HepG2 (cell line): ENCODE measurements at regions not wholly inside any gene's neighbourhood (a gene's known extent, or its start where the extent isn't known, plus 50 kb on each side); places are given as distances from the start of the nearest gene placed in this dataset.
A peak's percentile ranks its signal among the peaks of the same experiment; 100 is the strongest.

ENCODE experiments used
- ATAC-seq: fragments of 200-7000 bp; cut with Tn5 transposase; 3 replicates; pipeline ENCODE4 v1.9.1; 2020; ENCODE audit warnings: mild to moderate bottlenecking, moderate library complexity
- BruUV-seq: library from RNA; stranded (reverse); fragments of 400-500 nt; replicated peaks from 2 replicates; lab custom pipeline; 2021; lab: Mats Ljungman, UMichigan
- CTCF ChIA-PET: fragments of 300-600 bp; formaldehyde crosslinking; extraction: SDS; loops from one replicate; lab custom pipeline; 2021; ENCODE audit warnings: low total read pairs, inconsistent platforms, low intra/inter-chr PET ratio; lab: Yijun Ruan, JAX
- POLR2A ChIA-PET: fragments of 350-600 bp; sonication (Branson Sonifier 250); formaldehyde crosslinking; loops from one replicate; lab custom pipeline; 2020; ENCODE audit warnings: antibody characterized with exemption, inconsistent platforms; lab: Yijun Ruan, JAX
- DNase-seq: peaks from one replicate; pipeline ENCODE4 v3.0.0-alpha.2; 2015; ENCODE audit warnings: low spot score
- FAIRE-seq: peaks from 3 replicates; lab custom pipeline; 2011; peaks lifted over from hg19 to GRCh38; lab: Jason Lieb, UNC
- H2AFZ ChIP-seq: one replicate; pipeline ENCODE4 v1.6.1; 2011; ENCODE audit warnings: low read length, inconsistent platforms
- H3K27ac ChIP-seq: fragments of 300-600 bp; 3 replicates; pipeline ENCODE4 v1.8.0; 2011; ENCODE audit warnings: mixed run types, mild to moderate bottlenecking, mixed read lengths, low read length, inconsistent platforms; ENCODE audit not compliant: insufficient read depth; ENCODE audit errors: extremely low read length
- H3K27me3 ChIP-seq, 2 experiments: fragments of 200-600 bp in 1 of 2; 2 replicates in 1 of 2; 3 replicates in 1 of 2; pipeline versions ENCODE4 v1.6.0 to v1.8.0; 2011; ENCODE audit warnings: low read length in 2 of 2, mild to moderate bottlenecking in 2 of 2, moderate library complexity in 2 of 2, inconsistent platforms in 1 of 2; ENCODE audit not compliant: insufficient read depth in 2 of 2, control insufficient read depth in 1 of 2
- H3K36me3 ChIP-seq, 2 experiments: fragments of 200-600 bp in 1 of 2; replicated peaks in 1 of 2; 2 replicates in 1 of 2; 3 replicates in 1 of 2; pipeline versions ENCODE4 v1.5.1 to v1.8.0; 2011; ENCODE audit warnings: low read length in 2 of 2, inconsistent platforms in 1 of 2; ENCODE audit not compliant: insufficient read depth in 2 of 2, control insufficient read depth in 1 of 2
- H3K4me1 ChIP-seq: 2 replicates; pipeline ENCODE4 v1.5.1; 2012; ENCODE audit warnings: low read length, inconsistent platforms; ENCODE audit not compliant: insufficient read depth
- H3K4me2 ChIP-seq: 2 replicates; pipeline ENCODE4 v1.6.0; 2011; ENCODE audit warnings: low read depth, low read length, inconsistent platforms
- H3K4me3 ChIP-seq, 3 experiments: fragments of 200-600 bp in 1 of 3; sonication (generic), shearing (Covaris generic) in 1 of 3; replicated peaks in 1 of 3; 2 replicates each; pipeline ENCODE4 v1.5.1; 2011 to 2016; ENCODE audit warnings: low read length in 3 of 3, inconsistent platforms in 2 of 3, low read depth in 2 of 3, mild to moderate bottlenecking in 2 of 3, control low read depth in 1 of 3, mixed read lengths in 1 of 3; ENCODE audit not compliant: insufficient read depth in 1 of 3
- H3K79me2 ChIP-seq: one replicate; pipeline ENCODE4 v1.6.1; 2011; ENCODE audit warnings: low read length, inconsistent platforms; ENCODE audit not compliant: insufficient read depth
- H3K9ac ChIP-seq: 2 replicates; pipeline ENCODE4 v1.6.0; 2011; ENCODE audit warnings: mild to moderate bottlenecking, low read depth, low read length, inconsistent platforms; ENCODE audit not compliant: insufficient read depth
- H3K9me3 ChIP-seq: 2 replicates; pipeline ENCODE4 v1.5.1; 2012; ENCODE audit warnings: mild to moderate bottlenecking, low read length
- H4K20me1 ChIP-seq: 2 replicates; pipeline ENCODE4 v1.6.0; 2011; ENCODE audit warnings: inconsistent platforms, mild to moderate bottlenecking, low read length, moderate library complexity; ENCODE audit not compliant: insufficient read depth
- HDAC1 ChIP-seq: sonication (generic); formaldehyde crosslinking; IDR thresholded peaks from 2 replicates; pipeline ENCODE4 v1.5.1; 2020; ENCODE audit warnings: mild to moderate bottlenecking, missing genetic modification reagents
- JUND ChIP-seq: sonication (generic); formaldehyde crosslinking; IDR thresholded peaks from 2 replicates; pipeline ENCODE4 v1.8.0; 2022; ENCODE audit warnings: mild to moderate bottlenecking, missing genetic modification reagents
- MAFF ChIP-seq: IDR thresholded peaks from 2 replicates; pipeline ENCODE4 v1.6.1; 2011; ENCODE audit warnings: low read depth, low read length, improper control_type of control experiment
- MAFK ChIP-seq, 2 experiments: IDR thresholded peaks in 1 of 2; conservative IDR thresholded peaks in 1 of 2; 2 replicates each; pipeline ENCODE4 v1.6.1; 2011; ENCODE audit warnings: improper control_type of control experiment in 2 of 2, low read length in 2 of 2
- ZNF263 ChIP-seq: sonication (generic); formaldehyde crosslinking; IDR thresholded peaks from 2 replicates; pipeline ENCODE4 v1.4.0; 2020; ENCODE audit warnings: missing genetic modification reagents
- ZNF572 ChIP-seq: sonication (generic); formaldehyde crosslinking; IDR thresholded peaks from 2 replicates; pipeline ENCODE4 v1.5.1; 2020; ENCODE audit warnings: mild to moderate bottlenecking, missing genetic modification reagents
- ZNF619 ChIP-seq: sonication (generic); formaldehyde crosslinking; IDR thresholded peaks from 2 replicates; pipeline ENCODE4 v1.4.0; 2020; ENCODE audit warnings: mild to moderate bottlenecking, missing genetic modification reagents
- ZNF761 ChIP-seq: sonication (generic); formaldehyde crosslinking; conservative IDR thresholded peaks from 2 replicates; pipeline ENCODE4 v1.4.0; 2020; ENCODE audit warnings: mild to moderate bottlenecking, missing genetic modification reagents
- ZSCAN12 ChIP-seq: sonication (generic); formaldehyde crosslinking; IDR thresholded peaks from 2 replicates; pipeline ENCODE4 v1.9.0; 2021; ENCODE audit warnings: mild to moderate bottlenecking, missing genetic modification reagents
- WGBS: methylation state at CpG from one replicate; pipeline ENCODE4 v1.1.6; 2017; ENCODE audit warnings: low lambda C conversion rate; 5-methylcytosine and 5-hydroxymethylcytosine counted together
- in situ Hi-C: cut with HindIII; loops from 2 replicates; pipeline ENCODE4 v1.10.0; 2017; ENCODE audit warnings: low pct_unique_long_range_greater_than_20kb; ENCODE audit not compliant: extremely low pct_ligation_motif_present
- intact Hi-C: fragments of 100-400 bp; cut with micrococcal nuclease; formaldehyde crosslinking; loops from one replicate; pipeline ENCODE4 v1.10.0; 2022; ENCODE audit not compliant: unreplicated experiment
- TF ChIP-seq, protein P1 (sequence below): sonication (generic); formaldehyde crosslinking; IDR thresholded peaks from 2 replicates; pipeline ENCODE4 v1.4.0; 2020; ENCODE audit warnings: missing genetic modification reagents, borderline replicate concordance
- TF ChIP-seq, protein P2 (sequence below): sonication (generic); formaldehyde crosslinking; conservative IDR thresholded peaks from 2 replicates; pipeline ENCODE4 v1.4.0; 2020; ENCODE audit warnings: missing genetic modification reagents

DNA sequence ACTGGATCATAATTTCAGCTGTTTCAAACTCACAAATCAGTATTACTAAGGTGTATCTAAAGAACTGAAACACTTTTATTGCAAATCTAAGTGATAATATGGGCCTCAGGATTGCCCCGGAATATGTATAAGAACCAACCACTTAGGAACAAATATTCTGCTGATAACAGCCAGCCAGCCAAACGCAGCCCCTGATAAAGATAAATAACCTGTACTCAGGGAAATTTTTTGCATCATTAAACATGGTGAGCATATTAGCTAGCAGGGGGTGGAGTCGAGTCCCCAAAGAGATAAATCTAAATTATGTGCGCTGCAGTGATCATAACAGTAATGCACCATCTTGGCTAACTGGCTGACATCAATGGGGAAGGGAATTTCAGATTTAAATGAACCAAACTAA is 410.2 kb upstream of the MAP3K7 start:
- intact Hi-C loops = no loop called here
- H3K4me1 ChIP-seq = no peaks in the 10 kb centered on the region
- TF ChIP-seq HDAC1 (CRISPR knock-in tag) (no peak), ZNF761 (no peak)
- DNase-seq = no peak
- 6% methylated on average over 4 of the region's 4 CpGs for WGBS
- no peaks in the 10 kb centered on the region for H3K79me2 ChIP-seq
- no peak overlapping the region for H2AFZ ChIP-seq
- no peak overlapping the region for H3K4me3 ChIP-seq
- no peaks in the 10 kb centered on the region for H3K27me3 ChIP-seq
- no peaks in the 10 kb centered on the region for H4K20me1 ChIP-seq
- ATAC-seq = no peak
- H3K36me3 ChIP-seq = no peaks in the 10 kb centered on the region
- CTCF ChIA-PET = no interaction called here
- H3K27ac ChIP-seq = no peak overlapping the region
- no peak overlapping the region for H3K9ac ChIP-seq
- in situ Hi-C loops = no loop called here
- no peak for FAIRE-seq
- BruUV-seq = no TSS peak
- no peaks in the 10 kb centered on the region for H3K9me3 ChIP-seq
- POLR2A ChIA-PET = no interaction called here
- no peak overlapping the region for H3K4me2 ChIP-seq

DNA sequence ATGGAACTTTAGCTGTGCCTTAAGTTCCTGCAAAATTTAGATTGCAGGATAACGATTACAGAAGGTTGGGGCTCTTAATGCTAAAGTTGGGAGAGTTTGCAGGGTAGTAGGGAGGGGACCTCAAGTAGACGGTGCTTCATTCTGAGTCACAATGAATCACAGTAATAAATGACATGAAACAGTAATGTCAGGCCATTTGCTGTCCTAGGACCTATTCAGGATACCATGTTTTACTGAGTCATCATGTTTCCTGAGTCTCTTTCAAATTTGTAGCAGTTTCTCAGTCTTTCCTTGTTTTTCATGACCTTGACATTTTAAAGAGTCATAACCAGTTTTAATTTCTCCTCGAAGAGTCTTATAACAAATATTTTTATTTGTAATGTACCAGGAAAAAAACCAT is 406.9 kb upstream of the MAP3K7 start:
- intact Hi-C loops = no loop called here
- DNase-seq (no peak), ATAC-seq (no peak)
- H3K79me2 ChIP-seq = no peaks in the 10 kb centered on the region
- no peaks in the 10 kb centered on the region for H3K4me1 ChIP-seq
- H4K20me1 ChIP-seq = no peaks in the 10 kb centered on the region
- no peak overlapping the region for H3K4me3 ChIP-seq
- no peak overlapping the region for H3K9ac ChIP-seq
- no peak overlapping the region for H3K4me2 ChIP-seq
- ChIA-PET POLR2A (no interaction called here), CTCF (no interaction called here)
- no TSS peak for BruUV-seq
- no peak overlapping the region for H3K27ac ChIP-seq
- H3K27me3 ChIP-seq = no peaks in the 10 kb centered on the region
- WGBS = 2% methylated on average over 3 of the region's 3 CpGs
- H3K36me3 ChIP-seq = no peaks in the 10 kb centered on the region
- H3K9me3 ChIP-seq = no peaks in the 10 kb centered on the region
- TF ChIP-seq JUND (CRISPR knock-in tag) (no peak), ZNF263 (CRISPR knock-in tag) (no peak), ZSCAN12 (CRISPR knock-in tag) (no peak), ZNF572 (CRISPR knock-in tag) (no peak), MAFK (conservative IDR thresholded peaks at IDR 0.05 in 1 of 2, IDR thresholded peaks at IDR 0.05 in 1 of 2; ENCODE audit: low read length in 2 of 2) (peak; percentile 53 to 65), MAFF (peak; percentile 59; the same call in 1 of the 2 replicates), ZNF619 (CRISPR knock-in tag) (no peak)
- TF ChIP-seq, protein P1, sequence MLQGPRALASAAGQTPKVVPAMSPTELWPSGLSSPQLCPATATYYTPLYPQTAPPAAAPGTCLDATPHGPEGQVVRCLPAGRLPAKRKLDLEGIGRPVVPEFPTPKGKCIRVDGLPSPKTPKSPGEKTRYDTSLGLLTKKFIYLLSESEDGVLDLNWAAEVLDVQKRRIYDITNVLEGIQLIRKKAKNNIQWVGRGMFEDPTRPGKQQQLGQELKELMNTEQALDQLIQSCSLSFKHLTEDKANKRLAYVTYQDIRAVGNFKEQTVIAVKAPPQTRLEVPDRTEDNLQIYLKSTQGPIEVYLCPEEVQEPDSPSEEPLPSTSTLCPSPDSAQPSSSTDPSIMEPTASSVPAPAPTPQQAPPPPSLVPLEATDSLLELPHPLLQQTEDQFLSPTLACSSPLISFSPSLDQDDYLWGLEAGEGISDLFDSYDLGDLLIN = no peak
- TF ChIP-seq, protein P2, sequence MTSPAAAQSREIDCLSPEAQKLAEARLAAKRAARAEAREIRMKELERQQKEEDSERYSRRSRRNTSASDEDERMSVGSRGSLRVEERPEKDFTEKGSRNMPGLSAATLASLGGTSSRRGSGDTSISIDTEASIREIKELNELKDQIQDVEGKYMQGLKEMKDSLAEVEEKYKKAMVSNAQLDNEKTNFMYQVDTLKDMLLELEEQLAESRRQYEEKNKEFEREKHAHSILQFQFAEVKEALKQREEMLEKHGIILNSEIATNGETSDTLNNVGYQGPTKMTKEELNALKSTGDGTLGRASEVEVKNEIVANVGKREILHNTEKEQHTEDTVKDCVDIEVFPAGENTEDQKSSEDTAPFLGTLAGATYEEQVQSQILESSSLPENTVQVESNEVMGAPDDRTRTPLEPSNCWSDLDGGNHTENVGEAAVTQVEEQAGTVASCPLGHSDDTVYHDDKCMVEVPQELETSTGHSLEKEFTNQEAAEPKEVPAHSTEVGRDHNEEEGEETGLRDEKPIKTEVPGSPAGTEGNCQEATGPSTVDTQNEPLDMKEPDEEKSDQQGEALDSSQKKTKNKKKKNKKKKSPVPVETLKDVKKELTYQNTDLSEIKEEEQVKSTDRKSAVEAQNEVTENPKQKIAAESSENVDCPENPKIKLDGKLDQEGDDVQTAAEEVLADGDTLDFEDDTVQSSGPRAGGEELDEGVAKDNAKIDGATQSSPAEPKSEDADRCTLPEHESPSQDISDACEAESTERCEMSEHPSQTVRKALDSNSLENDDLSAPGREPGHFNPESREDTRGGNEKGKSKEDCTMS (CRISPR knock-in tag) = no peak
- TF ChIP-seq, all 625 proteins: peak for 2
- in situ Hi-C loops = no loop called here
- FAIRE-seq = no peak
- no peak overlapping the region for H2AFZ ChIP-seq
